ENCODE measurements at regions not wholly inside any gene's neighbourhood (a gene's known extent, or its start where the extent isn't known, plus 50 kb on each side); places are given as distances from the start of the nearest gene placed in this dataset.

- Mint-ChIP-seq H3K27ac (no peak overlapping the region), H3K9me3 (no peaks in the 10 kb centered on the region), H3K36me3 (ENCODE audit: low read depth) (no peaks in the 10 kb centered on the region), H3K4me1 (ENCODE audit: low read depth) (no peaks in the 10 kb centered on the region), H3K4me3 (no peak overlapping the region), H3K27me3 (ENCODE audit: low read depth) (no peaks in the 10 kb centered on the region)
- no peak for DNase-seq (ENCODE audit: low spot score)
Observed at GRCh38 chr4:10317345-10317744, 139.9 kb downstream of the ZNF518B start.

DNA sequence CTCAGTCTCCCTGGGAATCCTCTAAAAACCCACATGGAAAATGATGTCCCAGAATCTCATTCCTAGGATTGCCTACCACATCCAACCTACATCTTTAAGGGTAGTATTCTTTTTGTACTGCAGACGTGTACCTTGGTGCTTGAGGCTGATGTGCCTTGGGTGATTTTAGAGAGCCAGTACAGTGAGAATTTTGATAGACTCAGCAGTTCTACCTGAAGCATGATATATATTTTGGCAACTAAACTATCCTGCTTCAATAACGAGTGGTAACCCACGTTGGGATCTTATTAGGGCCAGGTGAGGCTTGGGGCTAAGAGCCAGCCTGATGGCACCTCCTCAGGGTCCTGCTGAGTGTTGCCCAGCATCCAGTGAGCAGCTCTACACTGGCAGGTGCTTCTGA lies 140.4 kb downstream of the ZNF518B start:
- no peak overlapping the region for H3K4me3 Mint-ChIP-seq
- no peak for DNase-seq (ENCODE audit: low spot score)
- no peaks in the 10 kb centered on the region for H3K4me1 Mint-ChIP-seq (ENCODE audit: low read depth)
- H3K27me3 Mint-ChIP-seq (ENCODE audit: low read depth), result no peaks in the 10 kb centered on the region
- H3K9me3 Mint-ChIP-seq, result no peaks in the 10 kb centered on the region
- no peak overlapping the region for H3K27ac Mint-ChIP-seq
- no peaks in the 10 kb centered on the region for H3K36me3 Mint-ChIP-seq (ENCODE audit: low read depth)

DNA sequence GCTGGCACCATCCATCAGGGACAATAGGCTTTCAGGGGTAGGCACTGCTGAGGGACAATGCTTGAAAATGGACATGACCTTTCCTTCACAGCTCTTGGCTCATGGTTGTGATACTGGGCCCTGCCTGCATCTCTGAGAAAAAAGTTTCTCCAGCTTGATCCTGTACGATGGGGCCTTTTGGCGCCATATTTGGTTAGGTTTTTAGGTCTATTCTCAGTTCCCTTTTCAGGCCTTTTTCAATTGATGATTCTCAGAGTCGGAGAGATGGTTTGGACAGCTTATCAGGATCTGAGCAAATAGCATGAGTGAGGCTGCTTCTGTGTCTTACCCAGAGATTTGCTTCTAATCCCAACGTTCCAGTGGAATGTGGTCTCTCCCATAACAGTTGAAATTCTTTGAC lies 141.6 kb downstream of the ZNF518B start:
- Mint-ChIP-seq H3K9me3 (no peaks in the 10 kb centered on the region), H3K4me1 (ENCODE audit: low read depth) (no peaks in the 10 kb centered on the region), H3K4me3 (no peak overlapping the region), H3K36me3 (ENCODE audit: low read depth) (no peaks in the 10 kb centered on the region), H3K27me3 (ENCODE audit: low read depth) (no peaks in the 10 kb centered on the region), H3K27ac (no peak overlapping the region)
- DNase-seq (ENCODE audit: low spot score), result no peak

- no peak overlapping the region for H3K27ac Mint-ChIP-seq
- H3K4me3 Mint-ChIP-seq, result no peak overlapping the region
- peaks cover 2% of the 10 kb centered on the region for H3K27me3 Mint-ChIP-seq (ENCODE audit: low read depth)
- H3K9me3 Mint-ChIP-seq, result no peaks in the 10 kb centered on the region
- H3K36me3 Mint-ChIP-seq (ENCODE audit: low read depth), result no peaks in the 10 kb centered on the region
- no peak for DNase-seq (ENCODE audit: low spot score)
- H3K4me1 Mint-ChIP-seq (ENCODE audit: low read depth), result no peaks in the 10 kb centered on the region
Observed at GRCh38 chr4:10312568-10312967, 144.7 kb downstream of the ZNF518B start.

DNA sequence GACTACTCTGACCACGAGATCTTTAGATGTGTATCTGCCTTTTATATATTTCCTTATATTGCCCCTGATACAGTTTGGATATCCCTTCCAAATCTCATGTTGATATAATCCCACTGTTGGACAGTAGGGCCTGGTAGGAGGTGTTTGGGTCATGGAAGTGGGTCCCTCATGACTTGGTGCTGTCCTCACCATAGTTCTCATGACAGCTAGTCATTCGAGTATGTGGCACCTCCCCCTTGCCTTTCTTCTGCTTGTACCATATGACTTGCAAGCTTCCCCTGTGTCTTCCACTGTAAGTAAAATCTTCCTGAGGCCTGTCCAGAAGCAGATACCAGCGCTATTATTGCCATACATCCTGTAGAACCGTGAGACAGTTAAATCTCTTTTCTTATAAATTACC lies 145.3 kb downstream of the ZNF518B start:
- H3K27ac Mint-ChIP-seq, result no peak overlapping the region

DNA sequence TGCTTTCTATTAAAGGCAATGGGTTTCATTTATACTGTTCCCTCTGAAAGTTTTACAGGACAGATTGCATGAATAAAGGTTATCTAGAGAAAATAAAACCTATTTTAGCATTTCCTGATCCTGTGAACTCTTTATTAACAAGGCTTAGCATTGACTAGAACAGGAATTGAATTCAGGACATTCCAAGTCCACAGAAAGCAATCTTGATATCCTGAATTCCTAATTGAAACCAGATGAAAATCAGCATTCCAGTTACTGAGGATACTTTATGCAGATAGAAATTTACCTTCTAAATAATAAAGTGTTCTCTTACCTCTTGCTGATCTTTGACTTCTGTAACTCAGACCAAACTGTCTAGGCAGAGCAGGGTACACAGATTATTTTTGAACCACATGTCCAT lies 151.4 kb downstream of the ZNF518B start:
- H3K4me3 Mint-ChIP-seq, result no peak overlapping the region
- H3K4me1 Mint-ChIP-seq (ENCODE audit: low read depth), result no peaks in the 10 kb centered on the region
- no peak for DNase-seq (ENCODE audit: low spot score)
- H3K9me3 Mint-ChIP-seq, result no peaks in the 10 kb centered on the region
- no peaks in the 10 kb centered on the region for H3K36me3 Mint-ChIP-seq (ENCODE audit: low read depth)
- H3K27ac Mint-ChIP-seq, result no peak overlapping the region
- peaks cover 13% of the 10 kb centered on the region for H3K27me3 Mint-ChIP-seq (ENCODE audit: low read depth)

More for the DNA sequence above, 145.3 kb downstream of the ZNF518B start:
- Mint-ChIP-seq H3K4me1 (ENCODE audit: low read depth) (no peaks in the 10 kb centered on the region), H3K9me3 (no peaks in the 10 kb centered on the region), H3K4me3 (no peak overlapping the region), H3K36me3 (ENCODE audit: low read depth) (no peaks in the 10 kb centered on the region), H3K27me3 (ENCODE audit: low read depth) (peaks cover 2% of the 10 kb centered on the region)
- no peak for DNase-seq (ENCODE audit: low spot score)

- no peaks in the 10 kb centered on the region for H3K4me1 Mint-ChIP-seq (ENCODE audit: low read depth)
Observed at GRCh38 chr4:10303291-10303690, 153.9 kb downstream of the ZNF518B start.

DNA sequence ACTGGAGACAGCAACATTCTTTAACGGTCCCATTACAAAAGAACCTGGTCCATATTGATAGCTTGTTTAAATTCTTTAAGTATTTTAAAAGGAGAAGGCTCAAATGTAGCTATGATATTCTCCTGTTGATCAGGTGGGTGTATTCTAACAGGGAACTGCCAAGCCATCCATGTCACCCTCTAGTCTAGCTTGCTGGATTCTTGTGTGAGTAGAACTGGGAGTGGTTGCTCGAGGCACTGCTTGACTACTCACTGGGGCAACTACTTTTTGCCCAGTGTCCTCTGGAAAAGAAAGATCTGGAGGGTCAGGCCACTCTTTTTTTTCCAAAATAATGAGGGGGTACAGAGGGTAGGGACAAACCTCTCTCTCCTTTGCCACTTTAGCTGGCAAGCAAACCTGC lies 155.1 kb downstream of the ZNF518B start:
- Mint-ChIP-seq H3K4me1 (ENCODE audit: low read depth) (no peaks in the 10 kb centered on the region), H3K27me3 (ENCODE audit: low read depth) (peaks cover 11% of the 10 kb centered on the region), H3K9me3 (no peaks in the 10 kb centered on the region), H3K4me3 (no peak overlapping the region), H3K36me3 (ENCODE audit: low read depth) (no peaks in the 10 kb centered on the region), H3K27ac (no peak overlapping the region)
- DNase-seq (ENCODE audit: low spot score), result no peak

More at GRCh38 chr4:10303291-10303690, 153.9 kb downstream of the ZNF518B start:
- H3K4me3 Mint-ChIP-seq, result no peak overlapping the region
- no peaks in the 10 kb centered on the region for H3K36me3 Mint-ChIP-seq (ENCODE audit: low read depth)
- no peak overlapping the region for H3K27ac Mint-ChIP-seq
- H3K9me3 Mint-ChIP-seq, result no peaks in the 10 kb centered on the region
- peaks cover 11% of the 10 kb centered on the region for H3K27me3 Mint-ChIP-seq (ENCODE audit: low read depth)
- no peak for DNase-seq (ENCODE audit: low spot score)

DNA sequence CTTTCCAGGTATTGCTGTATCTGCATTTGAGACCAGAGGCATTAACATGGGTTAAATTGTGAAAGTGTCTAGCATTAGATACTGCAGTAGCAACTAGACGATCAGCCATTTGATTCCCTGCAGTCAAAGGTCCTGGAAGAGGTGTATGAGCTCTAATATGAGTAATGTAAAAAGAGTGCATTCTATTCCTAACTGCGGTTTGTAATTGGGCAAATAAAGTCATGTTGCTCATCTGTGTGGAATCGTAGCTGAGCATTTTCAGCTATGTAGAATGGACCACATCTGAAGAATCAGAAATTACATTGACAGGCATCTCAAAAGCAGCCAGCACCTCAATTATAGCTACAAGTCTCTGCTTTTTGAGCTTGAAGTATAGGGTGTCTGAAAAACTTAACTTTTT lies 157.6 kb downstream of the ZNF518B start:
- H3K36me3 Mint-ChIP-seq (ENCODE audit: low read depth), result no peaks in the 10 kb centered on the region
- H3K27ac Mint-ChIP-seq, result no peak overlapping the region

GRCh38 chr4:10298681-10299080 lies 158.5 kb downstream of the ZNF518B start:
- Mint-ChIP-seq H3K27ac (no peak overlapping the region), H3K9me3 (no peaks in the 10 kb centered on the region), H3K4me1 (ENCODE audit: low read depth) (no peaks in the 10 kb centered on the region), H3K27me3 (ENCODE audit: low read depth) (peaks cover 6% of the 10 kb centered on the region), H3K36me3 (ENCODE audit: low read depth) (no peaks in the 10 kb centered on the region), H3K4me3 (no peak overlapping the region)
- DNase-seq (ENCODE audit: low spot score), result no peak

More for the DNA sequence above, 157.6 kb downstream of the ZNF518B start:
- Mint-ChIP-seq H3K4me1 (ENCODE audit: low read depth) (no peaks in the 10 kb centered on the region), H3K9me3 (no peaks in the 10 kb centered on the region), H3K27me3 (ENCODE audit: low read depth) (peaks cover 6% of the 10 kb centered on the region), H3K4me3 (no peak overlapping the region)
- DNase-seq (ENCODE audit: low spot score), result no peak

DNA sequence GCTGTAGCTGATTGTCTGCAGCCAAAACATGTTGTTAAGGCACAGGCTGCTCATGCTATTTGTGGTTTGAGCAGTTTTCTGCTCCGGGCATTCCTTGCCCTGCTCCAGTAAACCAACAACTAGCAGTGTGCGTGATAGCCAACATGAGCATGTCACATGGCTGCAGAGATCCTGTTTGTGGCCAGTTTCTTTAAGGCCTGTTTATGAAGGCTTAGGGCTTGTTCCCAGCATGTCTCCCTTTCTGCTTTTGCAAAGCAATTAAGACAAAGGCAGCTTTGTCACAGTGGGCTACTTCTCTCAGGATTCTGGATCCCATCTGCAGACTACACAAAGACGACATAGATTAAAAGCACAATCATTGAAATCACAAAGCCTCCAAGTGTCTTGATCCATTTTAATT lies 160.5 kb downstream of the ZNF518B start:
- peaks cover 5% of the 10 kb centered on the region for H3K27me3 Mint-ChIP-seq (ENCODE audit: low read depth)
- no peaks in the 10 kb centered on the region for H3K9me3 Mint-ChIP-seq
- no peaks in the 10 kb centered on the region for H3K36me3 Mint-ChIP-seq (ENCODE audit: low read depth)
- H3K4me1 Mint-ChIP-seq (ENCODE audit: low read depth), result no peaks in the 10 kb centered on the region
- H3K4me3 Mint-ChIP-seq, result no peak overlapping the region
- H3K27ac Mint-ChIP-seq, result no peak overlapping the region
- DNase-seq (ENCODE audit: low spot score), result no peak

DNA sequence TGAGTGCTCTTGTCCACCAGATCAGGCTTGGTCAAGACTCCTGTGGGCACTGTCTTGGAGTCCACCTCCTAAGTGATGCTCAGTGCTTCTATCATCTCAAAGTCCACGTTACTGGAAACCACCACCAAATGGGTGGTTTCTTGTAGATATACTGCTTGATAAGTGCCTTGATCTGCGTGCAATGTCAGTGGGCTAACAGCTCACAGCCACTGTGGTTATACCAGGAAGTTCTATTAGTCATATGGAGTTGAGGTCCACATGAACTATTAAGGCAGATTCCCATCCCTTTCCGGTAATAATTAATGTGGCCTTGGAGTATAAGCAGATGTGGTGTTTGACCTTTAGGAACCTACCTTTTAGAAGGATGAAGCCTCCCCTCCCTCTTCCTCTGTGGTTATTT lies 161.9 kb downstream of the ZNF518B start:
- Mint-ChIP-seq H3K4me3 (no peak overlapping the region), H3K4me1 (ENCODE audit: low read depth) (no peaks in the 10 kb centered on the region), H3K9me3 (no peaks in the 10 kb centered on the region), H3K27me3 (ENCODE audit: low read depth) (no peaks in the 10 kb centered on the region), H3K36me3 (ENCODE audit: low read depth) (no peaks in the 10 kb centered on the region), H3K27ac (no peak overlapping the region)
- DNase-seq (ENCODE audit: low spot score), result no peak

DNA sequence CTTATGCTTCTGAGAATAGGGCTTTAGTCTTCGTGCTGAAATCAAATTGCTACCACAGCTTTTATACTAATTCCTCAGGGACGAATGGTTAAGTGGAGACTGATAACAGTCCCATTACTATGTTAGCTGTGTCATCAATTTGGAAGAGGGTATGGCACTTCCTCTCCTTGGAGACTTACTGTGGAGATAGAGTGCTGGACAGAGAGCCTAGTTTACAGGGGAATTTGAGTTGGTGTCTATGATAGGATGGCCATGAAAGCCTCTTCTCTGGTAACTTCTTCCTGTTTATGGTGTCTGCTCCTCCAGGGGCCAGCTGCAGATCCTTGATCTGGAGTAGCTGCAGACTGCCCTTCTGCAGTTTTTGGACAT lies 167.7 kb downstream of the ZNF518B start:
- H3K27ac Mint-ChIP-seq, result no peak overlapping the region
- no peaks in the 10 kb centered on the region for H3K36me3 Mint-ChIP-seq (ENCODE audit: low read depth)

DNA sequence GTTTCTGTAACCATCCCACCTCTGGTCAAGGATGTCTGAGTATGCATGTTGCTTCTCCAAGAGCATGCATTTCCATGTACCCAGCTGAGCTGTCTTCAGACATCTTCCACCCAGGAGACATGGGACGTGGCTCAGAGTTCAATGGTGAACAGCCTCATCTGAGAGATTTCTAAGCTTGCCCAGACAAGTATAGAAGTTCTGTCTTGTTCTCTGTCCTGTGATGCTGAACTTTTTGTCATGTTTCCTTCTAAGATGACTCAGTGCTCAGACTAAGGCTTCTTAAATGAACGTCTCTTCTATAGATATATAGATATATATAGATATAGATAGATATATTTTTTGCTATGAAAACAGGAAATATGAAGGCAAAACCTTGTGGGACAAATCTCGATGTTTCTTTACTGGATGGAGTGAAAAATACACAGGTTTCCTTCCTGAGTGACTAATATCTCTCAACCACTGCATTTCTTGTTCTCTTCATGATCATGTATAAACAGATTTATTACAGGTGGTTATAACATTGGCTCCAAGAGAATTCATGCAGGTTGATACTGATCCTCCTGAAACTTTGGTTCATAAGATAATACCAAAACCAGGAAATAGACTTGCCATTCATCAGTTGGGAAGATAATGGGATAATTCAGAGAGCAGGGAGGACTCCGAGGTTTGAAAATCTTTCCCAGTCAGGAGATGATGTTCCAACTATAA lies 168.2 kb downstream of the ZNF518B start:
- Mint-ChIP-seq H3K27me3 (ENCODE audit: low read depth) (no peaks in the 10 kb centered on the region), H3K4me3 (no peak overlapping the region), H3K27ac (no peak overlapping the region), H3K9me3 (no peaks in the 10 kb centered on the region), H3K4me1 (ENCODE audit: low read depth) (no peaks in the 10 kb centered on the region), H3K36me3 (ENCODE audit: low read depth) (no peaks in the 10 kb centered on the region)
- no peak for DNase-seq (ENCODE audit: low spot score)

More for the DNA sequence above, 167.7 kb downstream of the ZNF518B start:
- H3K4me1 Mint-ChIP-seq (ENCODE audit: low read depth), result no peaks in the 10 kb centered on the region
- H3K9me3 Mint-ChIP-seq, result no peaks in the 10 kb centered on the region
- H3K27me3 Mint-ChIP-seq (ENCODE audit: low read depth), result no peaks in the 10 kb centered on the region
- no peak for DNase-seq (ENCODE audit: low spot score)
- H3K4me3 Mint-ChIP-seq, result no peak overlapping the region

DNA sequence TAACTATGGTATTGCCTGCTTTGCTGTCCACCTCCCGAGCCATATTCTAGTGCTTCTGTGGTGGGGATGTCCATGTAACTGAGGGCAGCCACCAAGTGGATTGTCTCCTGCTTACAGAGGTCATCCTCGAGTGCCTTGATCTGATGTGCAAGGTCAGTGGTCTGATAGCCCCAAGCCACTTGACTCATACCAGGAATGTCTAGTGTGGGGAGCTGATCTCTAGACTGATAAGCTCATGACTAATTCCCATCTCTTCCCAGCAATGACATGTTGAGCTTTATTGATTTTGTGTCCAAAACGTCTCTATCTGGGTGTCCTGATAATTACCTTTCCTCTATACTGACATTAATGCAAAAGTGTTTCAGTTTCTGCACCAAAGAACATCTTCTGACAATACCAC lies 168.4 kb upstream of the WDR1 start:
- no peak overlapping the region for H3K27ac Mint-ChIP-seq
- H3K4me1 Mint-ChIP-seq (ENCODE audit: low read depth), result no peaks in the 10 kb centered on the region
- no peak overlapping the region for H3K4me3 Mint-ChIP-seq
- no peak for DNase-seq (ENCODE audit: low spot score)
- H3K9me3 Mint-ChIP-seq, result no peaks in the 10 kb centered on the region
- no peaks in the 10 kb centered on the region for H3K36me3 Mint-ChIP-seq (ENCODE audit: low read depth)
- no peaks in the 10 kb centered on the region for H3K27me3 Mint-ChIP-seq (ENCODE audit: low read depth)
